ENCODE measurements at regions not wholly inside any gene's neighbourhood (a gene's known extent, or its start where the extent isn't known, plus 50 kb on each side); places are given as distances from the start of the nearest gene placed in this dataset.
"Not testable (repeated sequence)": the region's sequence is repeated elsewhere in the genome, so short reads cannot be mapped to it uniquely, and the experiment has no call there.

DNA sequence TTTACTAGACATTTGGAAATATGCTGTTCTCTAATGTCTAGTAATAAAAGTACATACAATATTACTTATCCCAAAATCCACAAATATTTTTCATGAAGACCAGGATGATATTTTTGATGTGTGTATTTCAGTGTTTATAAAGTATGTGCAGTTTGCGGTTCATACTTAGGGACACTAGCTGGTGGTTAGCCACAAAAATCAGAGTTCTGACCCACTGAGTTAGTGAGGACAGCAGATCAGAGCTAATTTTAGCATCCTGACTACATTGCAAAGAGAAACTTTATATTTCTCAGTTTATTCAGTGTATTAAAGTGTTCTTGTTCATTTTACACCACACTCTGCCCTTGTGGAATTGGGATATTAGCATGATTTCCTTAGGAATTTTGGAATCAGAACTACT is 655.3 kb downstream of the HTR1A start:
- no peak for DNase-seq

DNA sequence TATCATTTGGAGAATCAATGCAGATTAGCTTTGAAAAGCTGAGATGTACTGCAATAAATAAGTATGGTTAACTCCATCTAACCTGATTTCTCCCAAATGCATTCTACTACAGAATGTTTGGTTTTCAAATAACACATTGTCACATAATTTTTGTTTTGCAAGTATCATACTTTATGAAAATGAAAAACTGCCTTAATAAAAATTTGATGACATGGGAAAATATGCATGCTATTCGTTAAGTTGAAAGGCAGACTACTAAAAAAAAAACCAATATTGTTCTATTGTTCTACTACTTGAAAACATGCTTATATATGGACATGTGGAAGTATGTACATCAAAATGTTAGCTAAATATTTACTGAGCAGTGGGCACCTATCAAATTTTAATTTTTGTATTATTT is 668.9 kb downstream of the HTR1A start:
- DNase-seq: no peak

DNA sequence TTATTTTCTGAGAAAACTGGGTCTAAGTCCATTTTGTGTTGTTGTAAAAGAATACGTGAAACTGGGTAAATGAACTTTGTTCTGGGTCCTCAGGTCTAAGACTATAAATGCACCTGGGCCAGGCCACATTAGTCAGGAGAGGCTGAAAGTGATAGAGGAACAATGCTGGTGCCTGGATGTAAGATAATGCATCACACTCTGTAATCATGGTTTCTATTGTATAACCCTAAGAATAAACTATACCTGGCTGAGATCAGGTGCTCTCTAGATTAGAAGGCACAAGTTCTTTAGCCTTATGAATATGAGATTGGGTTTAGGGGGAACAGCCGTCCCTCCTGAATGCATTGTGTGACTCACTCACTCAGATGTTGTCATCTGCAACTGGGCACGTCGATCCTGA is 675.5 kb downstream of the HTR1A start:
- DNase-seq: no peak

DNA sequence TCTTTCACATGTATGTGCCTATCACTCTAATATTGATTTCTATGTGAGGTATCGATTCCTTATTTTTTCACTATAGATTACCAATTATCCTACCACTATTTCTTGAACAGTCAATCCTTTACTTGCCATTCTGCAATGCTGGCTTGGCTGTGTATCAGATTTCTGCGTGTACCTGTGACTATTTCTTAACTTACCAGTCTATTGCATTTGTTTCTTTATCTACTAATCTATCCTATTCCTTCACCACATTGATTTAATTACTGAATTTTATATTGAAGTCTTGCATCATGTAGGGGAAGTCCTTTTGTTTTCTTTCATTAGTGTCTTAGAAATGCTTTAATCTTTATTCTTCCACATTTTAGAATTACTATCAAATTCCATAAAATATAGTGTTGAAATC is 684.8 kb downstream of the LRRC70 start:
- DNase-seq: no peak

DNA sequence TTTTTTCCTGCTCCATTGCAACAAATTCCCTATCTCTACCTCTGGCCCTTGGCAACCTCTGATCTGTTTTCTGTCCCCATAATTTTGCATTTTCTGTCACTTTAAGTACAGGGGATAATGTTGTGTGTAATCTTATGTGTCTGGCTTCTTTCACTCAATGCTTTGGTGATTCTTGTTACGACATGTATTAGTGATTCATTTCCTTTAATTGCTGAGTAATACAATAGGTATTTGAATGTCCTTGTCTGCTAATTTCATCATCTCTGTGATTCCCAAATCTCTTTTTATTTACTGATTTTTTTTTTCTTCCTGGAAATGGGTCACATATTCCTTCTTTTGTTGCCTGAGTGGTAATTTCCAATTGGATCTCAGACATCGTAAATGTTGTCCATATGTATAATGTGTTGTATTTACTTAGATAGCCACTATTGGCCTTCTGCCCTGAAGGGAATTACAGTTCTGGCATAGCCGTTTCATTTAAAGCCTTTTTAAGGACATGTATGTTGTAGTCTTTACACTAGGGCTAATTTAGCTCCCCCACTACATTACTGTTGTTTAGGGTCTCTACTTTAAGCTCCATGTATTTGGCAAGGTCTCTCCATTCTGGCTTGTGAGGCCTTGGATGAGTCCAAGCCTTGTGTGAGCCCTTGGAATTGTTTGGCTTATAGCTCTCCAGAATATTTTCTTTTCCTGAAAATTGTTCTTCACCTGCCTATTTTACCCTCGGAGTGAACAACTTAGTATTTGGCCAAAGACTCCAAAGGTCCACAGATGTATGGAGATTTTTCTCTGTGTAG is 683.8 kb downstream of the LRRC70 start:
- no peak for DNase-seq

DNA sequence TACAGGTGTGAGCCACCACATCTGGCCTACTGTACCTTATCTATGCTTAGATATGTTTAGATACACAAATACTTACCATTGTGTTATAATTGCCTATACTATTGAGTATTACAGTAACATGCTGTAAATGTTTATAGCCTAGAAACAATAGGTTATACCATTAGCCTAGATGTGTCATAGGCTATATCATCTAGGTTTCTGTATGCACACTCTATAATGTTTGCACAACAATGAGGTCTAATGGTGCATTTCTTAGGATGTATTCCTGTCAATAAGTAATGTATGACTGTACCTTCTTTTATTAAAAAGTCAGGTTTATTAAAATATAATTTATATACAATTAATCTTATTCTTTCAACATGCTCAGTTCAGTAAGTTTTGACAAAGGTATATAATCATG is 683.1 kb downstream of the LRRC70 start:
- no peak for DNase-seq

DNA sequence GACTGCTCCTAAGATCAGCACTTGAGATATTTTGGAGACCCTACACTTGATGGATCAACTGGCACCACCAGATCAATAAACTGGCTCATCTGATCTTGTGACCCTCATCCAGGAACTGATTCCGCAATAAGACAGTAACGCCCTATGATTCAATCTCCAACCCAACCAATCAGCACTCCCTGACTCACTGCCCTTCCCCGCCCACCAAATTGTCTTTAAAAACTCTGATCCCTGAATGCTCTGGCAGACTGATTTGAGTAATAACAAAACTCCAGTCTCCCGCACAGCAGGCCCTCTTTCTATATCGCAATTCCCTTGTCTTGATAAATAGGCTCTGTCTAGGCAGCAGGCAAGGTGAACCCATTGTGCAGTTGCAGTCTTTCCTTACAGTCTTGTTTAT is 677.0 kb downstream of the LRRC70 start:
- DNase-seq: no peak

DNA sequence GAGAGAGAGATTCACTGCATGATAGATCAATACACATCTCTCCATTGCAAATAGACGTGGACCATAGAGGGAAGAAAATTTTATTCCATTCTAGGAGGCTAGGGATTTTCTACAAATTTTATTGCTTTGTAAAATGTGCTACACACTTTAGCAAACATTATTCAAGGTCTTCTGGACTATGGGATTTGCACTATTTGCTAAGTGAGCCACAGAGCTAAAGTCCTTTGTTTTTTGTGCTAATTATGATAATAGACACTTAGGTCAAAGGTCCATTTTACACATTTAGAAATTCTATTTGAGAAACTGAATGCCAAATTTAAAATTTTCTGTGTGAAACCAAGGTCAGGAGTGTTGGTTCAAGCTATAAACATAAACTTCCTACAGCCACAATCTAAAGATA is 672.3 kb downstream of the LRRC70 start:
- no peak for DNase-seq

DNA sequence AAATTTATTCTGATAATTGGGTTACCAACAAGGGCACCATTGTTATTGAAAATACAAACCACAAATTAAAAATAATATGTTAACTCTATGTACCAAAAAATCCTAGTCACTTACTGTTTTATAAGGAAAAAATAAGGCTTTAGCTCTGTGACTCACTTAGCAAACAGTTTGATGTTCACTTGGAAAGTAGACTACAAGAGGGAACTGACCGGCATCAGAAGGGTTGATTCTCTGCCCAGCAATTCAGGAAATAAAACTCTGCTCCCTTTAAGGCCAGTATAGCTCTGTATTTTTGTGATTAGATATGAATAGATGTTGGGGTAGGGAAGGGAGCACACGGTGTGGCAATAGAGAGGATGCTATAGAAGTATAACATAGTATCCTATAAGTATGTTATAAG is 671.3 kb downstream of the LRRC70 start:
- peak; percentile 23 for DNase-seq

DNA sequence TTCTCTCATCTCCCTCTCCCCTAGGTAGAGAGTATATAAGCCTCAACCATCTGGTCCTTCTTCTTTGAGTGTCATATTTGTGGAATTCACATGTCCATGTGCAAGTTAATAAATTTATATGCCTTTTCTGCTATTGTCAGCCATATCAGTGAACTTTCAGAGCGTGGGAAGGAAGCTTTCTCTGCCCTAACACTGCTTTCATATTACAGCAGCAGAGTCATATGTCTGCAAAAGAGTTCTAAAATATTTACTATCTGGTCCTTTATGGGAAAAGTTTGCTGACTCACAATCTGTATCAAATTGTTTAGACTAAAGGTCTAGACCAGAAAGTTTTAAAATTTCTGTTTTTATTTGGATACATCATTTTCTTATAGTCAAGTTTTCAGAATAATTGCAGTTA is 669.0 kb downstream of the LRRC70 start:
- no peak for DNase-seq

DNA sequence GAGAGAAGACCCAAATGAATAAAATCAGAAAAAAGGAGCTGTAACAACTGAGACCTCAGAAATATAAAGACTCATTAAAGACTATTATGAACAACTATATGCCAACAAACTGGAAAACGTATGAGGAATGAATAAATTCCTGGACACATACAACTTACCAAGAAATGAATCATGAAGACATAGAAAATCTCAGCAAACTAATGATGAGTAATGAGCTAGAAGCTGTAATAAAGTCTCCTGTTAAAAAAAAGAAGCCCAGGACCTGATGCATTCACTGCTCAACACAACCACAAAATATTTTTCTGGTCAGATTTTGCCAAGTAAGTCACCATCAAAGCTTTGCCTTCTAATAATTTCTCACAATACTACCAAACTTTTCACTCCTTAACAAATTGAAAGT is 666.7 kb downstream of the LRRC70 start:
- DNase-seq: no peak

DNA sequence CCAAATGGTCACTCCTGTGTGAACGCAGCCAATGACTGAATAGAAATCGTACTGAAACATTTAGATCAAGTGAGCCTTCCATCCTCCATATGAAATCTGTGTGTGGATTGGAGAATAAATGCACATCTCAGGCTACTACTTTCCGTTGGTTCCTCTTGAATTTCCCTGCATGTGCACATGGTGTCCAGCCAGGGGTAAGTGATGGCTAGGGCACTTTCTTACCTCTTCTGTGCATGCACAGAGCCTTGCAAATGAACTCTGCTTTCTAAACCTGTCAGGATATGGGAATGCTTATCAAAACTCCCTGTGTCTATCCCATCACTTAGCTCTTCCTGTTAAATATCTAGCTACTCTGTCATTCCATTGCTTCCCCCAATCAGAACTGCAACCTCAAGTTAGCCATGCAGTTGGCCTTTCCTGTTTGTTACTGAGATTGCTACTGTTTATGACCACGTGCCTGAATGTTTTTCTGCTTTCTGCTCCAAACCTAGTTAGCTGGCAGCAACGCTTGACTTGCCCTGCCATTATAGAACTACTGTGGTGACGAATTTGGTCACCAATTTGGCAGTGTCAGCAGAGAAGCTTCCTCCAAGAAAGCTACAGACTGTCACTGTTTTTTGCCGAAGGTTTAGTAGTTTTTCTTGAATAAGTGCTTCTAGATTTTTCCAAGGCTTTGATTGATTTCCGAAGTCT is 661.6 kb downstream of the LRRC70 start:
- no peak for DNase-seq

DNA sequence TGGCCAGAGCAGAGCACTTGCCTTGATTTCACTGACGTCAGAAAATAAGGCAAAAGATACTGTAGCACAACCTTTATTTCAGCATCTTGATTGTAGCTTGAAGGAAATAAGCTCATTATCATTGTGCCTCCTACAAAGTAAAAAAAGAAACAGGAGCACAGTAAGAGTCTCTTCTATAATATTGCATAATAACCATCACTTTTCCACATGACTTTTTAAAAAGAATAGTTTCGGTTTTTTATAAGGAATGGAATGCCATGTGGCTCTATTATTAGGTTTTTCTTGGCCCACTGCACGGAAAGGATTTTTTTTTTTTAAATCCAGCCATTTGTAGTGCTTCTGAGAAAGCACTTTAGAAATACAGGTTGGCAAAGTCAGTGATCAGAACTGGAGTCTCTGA is 655.3 kb downstream of the LRRC70 start:
- no peak for DNase-seq

DNA sequence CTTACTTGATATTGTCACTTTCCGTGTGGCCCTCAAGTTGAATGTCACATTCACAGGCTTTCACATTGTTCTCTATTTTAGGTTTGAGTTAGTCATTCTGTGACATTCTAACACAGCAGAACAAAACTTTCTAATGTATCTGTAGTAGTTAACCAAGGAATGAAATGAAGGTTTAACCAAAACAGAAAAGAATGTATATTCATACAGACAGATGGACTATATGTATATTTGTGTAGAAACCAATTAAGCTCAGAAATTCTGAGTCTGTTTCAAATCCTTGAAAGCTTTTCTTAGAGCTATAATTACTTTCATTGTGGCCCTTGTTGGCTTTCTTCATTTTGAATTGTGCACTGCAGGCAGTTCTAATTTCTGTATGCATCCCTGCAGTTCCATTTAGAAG is 654.7 kb downstream of the LRRC70 start:
- no peak for DNase-seq

DNA sequence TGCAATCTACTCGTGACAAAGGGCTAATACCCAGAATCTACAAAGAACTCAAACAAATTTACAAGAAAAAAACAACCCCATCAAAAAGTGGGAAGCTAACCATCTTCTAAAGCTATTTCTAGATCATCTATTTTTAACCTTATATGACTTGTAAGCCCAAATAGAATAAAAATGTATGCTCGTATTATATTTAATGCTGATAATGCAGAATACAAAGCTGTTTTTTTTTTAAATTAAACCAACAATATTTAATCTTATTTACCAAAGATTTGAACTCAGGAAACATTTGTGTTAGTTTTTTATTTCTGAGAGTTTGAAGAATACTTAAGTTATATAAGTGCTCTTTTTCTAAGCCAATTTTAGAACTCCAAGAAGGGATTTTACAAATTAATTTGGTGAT is 652.1 kb downstream of the LRRC70 start:
- DNase-seq: no peak

DNA sequence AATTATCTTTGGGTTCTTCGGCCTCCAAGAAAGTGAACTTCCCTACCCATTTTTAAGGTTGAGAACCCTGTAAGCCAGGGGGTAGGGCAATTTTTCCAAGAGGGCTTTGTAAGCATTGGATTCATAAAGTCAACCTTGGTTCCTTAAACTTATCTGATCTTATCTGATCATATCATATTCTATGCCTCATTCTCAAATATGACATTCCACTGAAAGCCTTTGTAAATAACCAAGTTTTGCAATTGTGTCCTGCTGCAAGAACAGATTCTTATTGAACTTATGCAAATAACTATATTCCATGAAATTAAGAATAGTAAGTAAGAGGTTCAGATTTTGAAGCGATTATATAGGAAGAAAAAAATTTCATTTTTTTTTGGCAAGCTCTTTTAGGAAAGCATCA is 649.5 kb downstream of the LRRC70 start:
- DNase-seq: no peak

DNA sequence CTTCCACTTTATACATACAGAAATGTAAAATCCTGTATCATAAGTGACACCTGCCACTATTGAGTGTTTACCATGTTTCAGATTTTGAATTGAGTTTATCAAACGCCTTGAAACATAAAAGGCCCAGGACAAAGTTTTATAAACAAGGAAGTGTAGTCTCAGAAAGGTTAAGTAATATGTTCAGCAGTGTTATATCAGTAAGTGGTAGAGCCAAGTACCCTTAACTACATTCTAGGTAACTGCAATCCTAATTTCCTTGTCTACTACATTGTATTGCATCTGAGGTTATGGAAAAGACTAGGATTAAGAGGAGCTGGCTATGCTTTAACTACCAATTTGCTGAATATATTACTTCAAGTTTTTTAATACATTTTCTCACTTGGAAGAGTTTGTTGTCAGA is 641.6 kb downstream of the LRRC70 start:
- no peak for DNase-seq

DNA sequence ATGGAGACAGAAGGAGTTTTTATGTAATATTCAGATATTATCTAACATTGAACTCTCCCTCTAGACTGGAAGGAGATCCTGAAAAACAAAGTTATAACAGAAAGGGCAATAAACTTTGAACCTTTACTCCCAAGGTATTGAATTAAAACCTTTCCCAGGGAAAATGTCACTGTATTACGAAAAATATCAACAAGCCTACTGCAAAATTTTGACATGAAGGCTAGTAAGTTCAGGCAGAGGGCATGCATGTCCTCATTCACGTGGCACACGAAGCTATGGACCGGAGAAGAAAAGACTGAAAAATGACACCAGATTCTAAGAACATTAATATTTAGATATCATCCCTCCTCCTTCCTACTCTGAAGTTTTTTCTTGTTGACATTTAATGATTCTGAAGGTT is 638.8 kb downstream of the LRRC70 start:
- no peak for DNase-seq

DNA sequence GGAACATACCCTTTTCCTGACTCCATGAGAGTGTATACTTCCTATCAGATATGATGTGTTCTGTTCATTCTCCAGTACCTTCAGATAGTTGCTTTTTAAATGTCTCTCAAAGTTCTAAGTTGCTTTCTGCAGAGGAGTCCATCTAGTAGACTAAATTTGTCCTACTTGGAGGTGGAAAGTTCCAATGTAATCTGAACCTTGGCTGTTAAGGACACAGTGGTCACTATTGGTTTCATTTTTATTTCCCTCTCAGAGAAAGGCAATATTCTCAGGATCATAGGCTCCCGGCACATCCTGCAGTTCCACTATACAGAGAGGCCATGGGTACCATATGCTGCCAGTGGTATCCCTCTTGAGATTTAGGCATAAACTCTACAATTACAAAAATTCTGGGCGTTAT is 634.6 kb downstream of the LRRC70 start:
- DNase-seq: no peak

DNA sequence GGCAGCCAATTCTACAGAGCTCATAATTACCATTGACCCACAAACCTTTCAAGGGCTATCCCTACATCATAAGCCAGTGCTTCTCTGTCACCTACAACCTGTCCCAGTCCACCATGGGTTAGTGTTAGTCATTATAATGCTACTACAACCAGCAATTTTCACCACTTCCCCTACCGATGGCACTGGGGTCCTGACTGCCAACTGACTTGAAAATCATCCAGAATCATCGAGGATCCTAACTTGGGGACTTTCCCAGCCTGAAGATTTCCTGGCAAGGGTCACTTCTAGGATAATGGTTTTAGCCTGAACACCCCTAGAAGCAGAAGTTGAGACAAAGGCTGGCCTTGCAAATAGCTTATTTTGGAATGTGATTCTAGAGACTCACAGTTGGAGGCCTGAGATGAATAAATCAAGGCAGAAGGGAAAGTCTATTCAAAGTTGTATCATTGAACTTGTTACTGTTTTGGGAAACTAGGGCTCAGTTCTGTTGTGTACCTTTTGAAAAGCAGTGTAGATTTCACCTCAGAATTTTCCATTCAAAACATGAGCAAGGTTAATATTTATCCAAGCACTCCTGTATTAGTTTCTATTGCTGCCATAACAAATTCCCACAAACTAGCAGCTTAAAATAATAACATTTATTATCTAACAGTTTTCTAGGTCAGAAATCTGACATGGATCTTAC is 633.0 kb downstream of the LRRC70 start:
- no peak for DNase-seq

DNA sequence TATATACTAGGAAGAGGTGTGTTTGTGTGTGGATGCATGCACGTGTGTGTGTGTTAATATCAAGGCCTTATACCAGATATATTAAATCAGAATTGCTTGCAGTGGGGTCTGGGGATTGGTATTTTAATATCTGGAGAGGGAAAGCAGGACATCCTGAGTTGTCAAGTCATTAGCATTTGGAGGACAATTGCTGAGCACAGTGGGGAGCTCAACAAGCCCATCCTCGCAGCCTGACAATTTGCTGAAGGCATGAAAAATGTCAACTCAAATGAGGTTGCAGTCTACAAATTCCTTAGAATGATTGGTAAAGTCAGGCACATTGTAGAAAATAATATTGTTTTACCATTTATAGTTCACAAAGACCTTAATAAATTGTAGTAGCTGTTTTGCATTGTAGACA is 627.4 kb downstream of the LRRC70 start:
- DNase-seq: no peak

DNA sequence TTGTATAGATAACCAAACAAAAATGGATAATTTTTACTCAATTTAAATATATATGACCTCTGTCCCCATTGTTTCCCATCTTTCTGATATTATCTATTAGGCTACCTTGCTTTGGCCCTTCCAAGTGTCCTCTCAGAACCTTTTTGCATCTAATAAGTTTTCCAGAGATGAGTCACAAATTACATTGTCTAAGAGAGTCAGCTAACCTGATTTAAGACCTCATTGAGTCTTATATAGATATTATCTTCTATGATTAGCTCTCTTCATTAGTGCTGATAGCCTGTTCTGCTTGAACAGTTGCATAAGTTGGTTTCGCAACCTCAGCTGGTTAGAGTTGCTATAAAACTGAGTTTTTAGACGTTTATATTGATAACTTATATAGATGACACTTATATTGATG is 623.1 kb downstream of the LRRC70 start:
- no peak for DNase-seq

DNA sequence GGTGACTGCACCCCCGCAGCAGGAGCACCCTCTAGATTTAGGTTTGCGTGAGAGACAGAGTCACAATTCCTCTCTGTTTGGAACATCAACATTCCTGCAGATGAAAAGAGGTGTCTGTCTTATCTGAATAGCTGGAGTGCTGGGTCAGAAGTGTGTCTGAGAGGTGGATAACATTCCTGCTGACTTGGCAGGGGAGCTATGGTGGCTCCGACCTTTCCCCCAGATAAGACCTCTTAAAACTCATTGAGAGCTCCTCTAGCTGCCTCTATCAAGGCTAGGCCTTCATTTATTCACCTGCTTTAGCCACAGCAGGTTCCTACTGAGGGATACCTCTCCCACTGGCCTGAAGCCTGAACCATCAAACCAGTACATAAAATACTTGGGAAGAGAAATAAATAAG is 615.5 kb downstream of the LRRC70 start:
- no peak for DNase-seq

DNA sequence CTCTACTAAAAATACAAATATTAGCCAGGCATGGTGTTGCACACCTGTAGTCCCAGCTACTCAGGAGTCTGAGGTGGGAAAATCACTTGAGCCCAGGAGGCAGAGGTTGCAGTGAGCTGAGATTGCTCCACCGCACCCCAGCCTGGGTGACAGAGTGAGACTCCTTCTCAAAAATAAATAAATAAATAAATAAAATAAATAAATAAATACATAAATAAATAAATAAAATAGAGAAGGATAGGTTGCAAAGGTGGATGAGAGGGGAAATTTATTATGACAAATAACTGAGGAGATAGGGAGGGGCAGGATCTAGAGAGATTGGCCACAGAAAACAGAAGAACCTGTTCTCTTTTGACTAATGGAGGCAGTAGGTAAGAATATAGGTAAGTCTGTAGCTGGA is 601.6 kb downstream of the LRRC70 start:
- DNase-seq: not testable (repeated sequence)

Measured in DMS53 (cell line).